ENCODE measurements at regions not wholly inside any gene's neighbourhood (a gene's known extent, or its start where the extent isn't known, plus 50 kb on each side); places are given as distances from the start of the nearest gene placed in this dataset.

GRCh38 chr6:166757232-166758135 is 130.4 kb upstream of the RPS6KA2 start:
- TF ChIP-seq, protein P1, sequence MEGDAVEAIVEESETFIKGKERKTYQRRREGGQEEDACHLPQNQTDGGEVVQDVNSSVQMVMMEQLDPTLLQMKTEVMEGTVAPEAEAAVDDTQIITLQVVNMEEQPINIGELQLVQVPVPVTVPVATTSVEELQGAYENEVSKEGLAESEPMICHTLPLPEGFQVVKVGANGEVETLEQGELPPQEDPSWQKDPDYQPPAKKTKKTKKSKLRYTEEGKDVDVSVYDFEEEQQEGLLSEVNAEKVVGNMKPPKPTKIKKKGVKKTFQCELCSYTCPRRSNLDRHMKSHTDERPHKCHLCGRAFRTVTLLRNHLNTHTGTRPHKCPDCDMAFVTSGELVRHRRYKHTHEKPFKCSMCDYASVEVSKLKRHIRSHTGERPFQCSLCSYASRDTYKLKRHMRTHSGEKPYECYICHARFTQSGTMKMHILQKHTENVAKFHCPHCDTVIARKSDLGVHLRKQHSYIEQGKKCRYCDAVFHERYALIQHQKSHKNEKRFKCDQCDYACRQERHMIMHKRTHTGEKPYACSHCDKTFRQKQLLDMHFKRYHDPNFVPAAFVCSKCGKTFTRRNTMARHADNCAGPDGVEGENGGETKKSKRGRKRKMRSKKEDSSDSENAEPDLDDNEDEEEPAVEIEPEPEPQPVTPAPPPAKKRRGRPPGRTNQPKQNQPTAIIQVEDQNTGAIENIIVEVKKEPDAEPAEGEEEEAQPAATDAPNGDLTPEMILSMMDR (IDR thresholded peaks at IDR 0.05; ENCODE audit: low read depth, low read length): no peak
- DNase-seq (ENCODE audit: extremely low read depth, low read depth): no peak

DNA sequence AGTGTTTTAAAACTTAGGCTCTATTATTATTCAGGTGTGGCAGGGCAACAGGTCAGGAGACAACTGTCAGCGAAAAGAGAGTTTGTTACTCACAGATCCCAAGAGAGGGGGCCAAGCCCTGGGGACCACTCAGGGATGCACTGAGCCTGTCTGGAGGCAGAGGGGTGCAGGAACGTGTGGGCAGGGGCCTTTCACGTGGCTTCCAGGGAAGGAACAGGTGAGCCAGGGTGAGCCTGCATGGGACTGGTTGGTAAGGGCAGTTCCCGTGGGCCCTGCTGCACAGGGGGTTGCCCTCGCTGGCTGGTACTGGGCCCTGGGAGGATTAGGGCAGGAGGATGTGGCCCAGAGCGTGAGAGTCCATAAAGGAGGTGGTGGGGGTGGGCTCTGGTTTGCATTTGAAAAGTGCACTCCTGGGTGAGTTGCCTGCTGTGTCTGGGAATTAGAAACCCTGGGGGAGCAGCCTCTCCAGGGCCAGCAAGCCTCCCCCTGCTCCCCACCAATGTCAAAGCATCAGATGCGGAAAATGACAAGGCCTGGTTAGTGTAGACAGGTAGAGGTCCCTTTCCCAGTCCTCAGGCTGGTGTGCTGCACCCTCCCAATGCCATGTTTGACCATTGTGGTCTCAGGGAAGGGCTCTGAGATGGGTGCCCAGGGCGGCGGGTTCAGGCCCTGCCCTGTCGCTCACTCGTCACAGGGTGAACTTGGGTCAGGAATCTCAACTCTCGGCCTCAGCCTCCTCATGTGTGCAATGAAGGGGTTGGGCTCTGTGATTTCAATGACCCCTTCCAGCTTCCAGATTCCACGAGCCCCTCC is 127.4 kb upstream of the RPS6KA2 start:
- TF ChIP-seq, protein P1 (IDR thresholded peaks at IDR 0.05; ENCODE audit: low read depth, low read length): no peak
- no peak for DNase-seq (ENCODE audit: extremely low read depth, low read depth)

- no peak for DNase-seq (ENCODE audit: extremely low read depth, low read depth)
These were observed 126.1 kb upstream of the RPS6KA2 start for GRCh38 chr6:166752928-166753721.

GRCh38 chr6:166752097-166752496 is 125.0 kb upstream of the RPS6KA2 start:
- TF ChIP-seq, protein P1 (IDR thresholded peaks at IDR 0.05; ENCODE audit: low read depth, low read length): no peak
- no peak for DNase-seq (ENCODE audit: extremely low read depth, low read depth)

More at GRCh38 chr6:166752928-166753721, 126.1 kb upstream of the RPS6KA2 start:
- TF ChIP-seq, protein P1 (IDR thresholded peaks at IDR 0.05; ENCODE audit: low read depth, low read length): no peak

DNA sequence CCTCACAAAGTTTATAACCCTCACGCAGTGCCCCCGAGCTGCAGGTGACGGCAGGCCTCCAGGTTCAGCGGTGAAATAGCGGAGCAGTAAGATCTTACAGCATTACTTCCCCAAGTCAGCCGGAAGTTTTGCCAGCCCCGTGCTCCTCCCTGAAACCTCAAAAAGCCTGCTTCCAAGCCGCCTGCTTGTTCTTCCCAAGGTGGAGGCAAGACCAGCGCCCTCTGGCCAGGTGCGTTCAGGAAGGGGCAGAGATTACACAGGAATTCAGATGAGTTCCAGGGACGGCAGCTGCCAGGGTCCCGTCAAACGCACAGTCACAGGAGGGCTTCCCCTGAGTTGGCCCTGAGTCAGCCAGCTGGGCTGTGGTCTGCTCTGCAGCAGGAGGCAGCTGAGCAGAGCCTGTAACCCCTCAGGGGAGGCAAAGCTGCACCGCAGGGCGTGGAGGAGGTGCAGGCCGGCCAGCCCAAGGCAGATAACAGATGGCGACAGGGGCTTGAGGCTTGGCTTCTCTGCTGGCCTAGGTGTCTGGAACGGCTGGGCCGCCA is 124.1 kb upstream of the RPS6KA2 start:
- TF ChIP-seq, protein P1 (IDR thresholded peaks at IDR 0.05; ENCODE audit: low read depth, low read length): no peak
- DNase-seq (ENCODE audit: extremely low read depth, low read depth): no peak

- no peak for DNase-seq (ENCODE audit: extremely low read depth, low read depth)
- TF ChIP-seq, protein P1 (IDR thresholded peaks at IDR 0.05; ENCODE audit: low read depth, low read length): no peak
These were observed 123.2 kb upstream of the RPS6KA2 start for GRCh38 chr6:166750108-166750793.
